GM10266 (cell line): ENCODE measurements at regions not wholly inside any gene's neighbourhood (a gene's known extent, or its start where the extent isn't known, plus 50 kb on each side); places are given as distances from the start of the nearest gene placed in this dataset.
"Not testable (repeated sequence)": the region's sequence is repeated elsewhere in the genome, so short reads cannot be mapped to it uniquely, and the experiment has no call there.

ENCODE experiments used
- DNase-seq: peaks from one replicate; pipeline ENCODE4 v3.0.0; 2012; ENCODE audit errors: extremely low spot score
- CTCF ChIP-seq: IDR thresholded peaks from 2 replicates; pipeline ENCODE4 v1.5.1; 2012; ENCODE audit warnings: mild to moderate bottlenecking, low read depth; ENCODE audit not compliant: control insufficient read depth, insufficient read depth; ENCODE audit errors: missing control alignments

GRCh38 chrX:147533426-147533825, 378.3 kb upstream of the FMR1 start:
- no peak for TF ChIP-seq CTCF
- DNase-seq, result no peak

- DNase-seq, result no peak
- no peak for TF ChIP-seq CTCF
These were observed 374.5 kb upstream of the FMR1 start for GRCh38 chrX:147537172-147537571.

- DNase-seq, result not testable (repeated sequence)
These were observed 363.7 kb upstream of the FMR1 start for GRCh38 chrX:147548023-147548422.

- DNase-seq, result no peak
- TF ChIP-seq CTCF, result no peak
These were observed 361.5 kb upstream of the FMR1 start for GRCh38 chrX:147550217-147550616.

- TF ChIP-seq CTCF, result no peak
- DNase-seq, result no peak
These were observed 352.5 kb upstream of the FMR1 start for GRCh38 chrX:147559191-147559590.

GRCh38 chrX:147565237-147565636, 346.5 kb upstream of the FMR1 start:
- no peak for TF ChIP-seq CTCF
- no peak for DNase-seq

- DNase-seq, result no peak
- no peak for TF ChIP-seq CTCF
These were observed 341.2 kb upstream of the FMR1 start for GRCh38 chrX:147570483-147570882.

GRCh38 chrX:147573266-147573665, 338.5 kb upstream of the FMR1 start:
- TF ChIP-seq CTCF, result no peak
- DNase-seq, result no peak
